Limb (tissue), 2 donors: ENCODE measurements at regions not wholly inside any gene's neighbourhood (a gene's known extent, or its start where the extent isn't known, plus 50 kb on each side); places are given as distances from the start of the nearest gene placed in this dataset.
A peak's percentile ranks its signal among the peaks of the same experiment; 100 is the strongest.

Experiments
- DNase-seq, 2 donors: peaks; one replicate each; pipeline ENCODE4 v3.0.0-alpha.2; 2016; ENCODE audit errors: extremely low spot score in 2 of 2

GRCh38 chr15:35657679-35658311 lies 111.8 kb upstream of the DPH6 start:
- DNase-seq = no peak

- no peak for DNase-seq
These were observed 118.0 kb upstream of the DPH6 start for GRCh38 chr15:35663956-35664355.

GRCh38 chr15:35665896-35666536 lies 120.1 kb upstream of the DPH6 start:
- DNase-seq = no peak

GRCh38 chr15:35667908-35668307 lies 121.9 kb upstream of the DPH6 start:
- no peak for DNase-seq

- DNase-seq = no peak
These were observed 123.1 kb upstream of the DPH6 start for GRCh38 chr15:35669021-35669420.

GRCh38 chr15:35669432-35670045 lies 123.6 kb upstream of the DPH6 start:
- no peak for DNase-seq

GRCh38 chr15:35671197-35671596 lies 125.2 kb upstream of the DPH6 start:
- no peak for DNase-seq

- no peak for DNase-seq
These were observed 126.0 kb upstream of the DPH6 start for GRCh38 chr15:35671981-35672380.

- DNase-seq = no peak
These were observed 127.2 kb upstream of the DPH6 start for GRCh38 chr15:35673093-35673684.

- DNase-seq = peak; percentile 30 to 32
These were observed 129.2 kb upstream of the DPH6 start for GRCh38 chr15:35674873-35675781.

GRCh38 chr15:35678774-35679173 lies 132.8 kb upstream of the DPH6 start:
- DNase-seq = no peak

GRCh38 chr15:35679186-35679585 lies 133.2 kb upstream of the DPH6 start:
- DNase-seq = no peak

GRCh38 chr15:35680951-35681350 lies 135.0 kb upstream of the DPH6 start:
- no peak for DNase-seq

GRCh38 chr15:35686347-35686746 lies 140.4 kb upstream of the DPH6 start:
- DNase-seq = no peak

- DNase-seq = no peak
These were observed 143.3 kb upstream of the DPH6 start for GRCh38 chr15:35689266-35689665.

GRCh38 chr15:35690089-35690488 lies 144.1 kb upstream of the DPH6 start:
- no peak for DNase-seq

- DNase-seq = no peak
These were observed 144.7 kb upstream of the DPH6 start for GRCh38 chr15:35690698-35691116.

GRCh38 chr15:35691173-35691761 lies 145.3 kb upstream of the DPH6 start:
- no peak for DNase-seq

GRCh38 chr15:35691891-35692867 lies 146.2 kb upstream of the DPH6 start:
- no peak for DNase-seq

- DNase-seq = no peak
These were observed 147.3 kb upstream of the DPH6 start for GRCh38 chr15:35693286-35693685.
